HG02642 (cell line): ENCODE measurements at regions not wholly inside any gene's neighbourhood (a gene's known extent, or its start where the extent isn't known, plus 50 kb on each side); places are given as distances from the start of the nearest gene placed in this dataset.

Experiments
- ATAC-seq: cut with Tn5 transposase; IDR thresholded peaks from one replicate; pipeline ENCODE4 v1.9.1; 2021; ENCODE audit warnings: mild to moderate bottlenecking; ENCODE audit not compliant: unreplicated experiment, poor library complexity

- no peak for ATAC-seq
These were observed 165.7 kb upstream of the PTPRK start for GRCh38 chr6:128686084-128686483.

GRCh38 chr6:128676456-128676855 is 156.1 kb upstream of the PTPRK start:
- ATAC-seq: no peak

- ATAC-seq: no peak
These were observed 151.6 kb upstream of the PTPRK start for GRCh38 chr6:128672023-128672422.

GRCh38 chr6:128667339-128667858 is 147.0 kb upstream of the PTPRK start:
- no peak for ATAC-seq

GRCh38 chr6:128666405-128666804 is 146.0 kb upstream of the PTPRK start:
- no peak for ATAC-seq

- ATAC-seq: peak; percentile 57
These were observed 142.8 kb upstream of the PTPRK start for GRCh38 chr6:128663238-128663637.

- no peak for ATAC-seq
These were observed 139.7 kb upstream of the PTPRK start for GRCh38 chr6:128659878-128660622.

GRCh38 chr6:128659276-128659675 is 138.9 kb upstream of the PTPRK start:
- ATAC-seq: no peak

GRCh38 chr6:128657181-128657580 is 136.8 kb upstream of the PTPRK start:
- no peak for ATAC-seq

- peak; percentile 74 for ATAC-seq
These were observed 135.6 kb upstream of the PTPRK start for GRCh38 chr6:128655978-128656498.

GRCh38 chr6:128648022-128648598 is 127.7 kb upstream of the PTPRK start:
- ATAC-seq: no peak

- no peak for ATAC-seq
These were observed 121.7 kb upstream of the PTPRK start for GRCh38 chr6:128642132-128642531.

GRCh38 chr6:128641703-128642102 is 121.3 kb upstream of the PTPRK start:
- no peak for ATAC-seq

- no peak for ATAC-seq
These were observed 118.4 kb upstream of the PTPRK start for GRCh38 chr6:128638817-128639216.

GRCh38 chr6:128635219-128635618 is 114.8 kb upstream of the PTPRK start:
- no peak for ATAC-seq

GRCh38 chr6:128632131-128632530 is 111.7 kb upstream of the PTPRK start:
- no peak for ATAC-seq

- ATAC-seq: no peak
These were observed 110.6 kb upstream of the PTPRK start for GRCh38 chr6:128631031-128631430.

GRCh38 chr6:128630213-128630612 is 109.8 kb upstream of the PTPRK start:
- no peak for ATAC-seq

- ATAC-seq: no peak
These were observed 96.9 kb upstream of the PTPRK start for GRCh38 chr6:128617285-128617684.

- no peak for ATAC-seq
These were observed 95.9 kb upstream of the PTPRK start for GRCh38 chr6:128616342-128616741.

- ATAC-seq: peak; percentile 74
These were observed 86.2 kb upstream of the PTPRK start for GRCh38 chr6:128606611-128607010.

- no peak for ATAC-seq
These were observed 85.6 kb upstream of the PTPRK start for GRCh38 chr6:128605961-128606360.
